GM19351 (cell line): ENCODE measurements at regions not wholly inside any gene's neighbourhood (a gene's known extent, or its start where the extent isn't known, plus 50 kb on each side); places are given as distances from the start of the nearest gene placed in this dataset.
"Not testable (repeated sequence)": the region's sequence is repeated elsewhere in the genome, so short reads cannot be mapped to it uniquely, and the experiment has no call there.

Experiments used
- ATAC-seq: cut with Tn5 transposase; IDR thresholded peaks from one replicate; pipeline ENCODE4 v1.9.1; 2021; ENCODE audit warnings: mild to moderate bottlenecking, moderate library complexity; ENCODE audit not compliant: unreplicated experiment

DNA sequence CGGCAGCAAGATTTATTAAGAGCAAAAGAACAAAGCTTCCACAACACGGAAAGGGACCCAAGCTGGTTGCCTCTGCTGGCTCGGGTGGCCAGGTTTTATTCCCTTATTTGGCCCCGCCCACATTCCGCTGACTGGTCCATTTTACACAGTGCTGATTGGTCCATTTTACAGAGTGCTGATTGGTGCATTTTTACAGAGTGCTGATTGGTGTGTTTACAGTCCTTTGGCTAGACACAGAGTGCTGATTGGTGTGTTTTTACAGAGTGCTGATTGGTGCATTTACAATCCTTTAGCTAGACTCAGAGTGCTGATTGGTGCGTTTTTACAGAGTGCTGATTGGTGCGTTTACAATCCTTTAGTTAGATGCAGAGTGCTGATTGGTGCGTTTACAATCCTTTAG lies 358.4 kb upstream of the PDE3A start:
- not testable (repeated sequence) for ATAC-seq

- no peak for ATAC-seq
Measured at GRCh38 chr12:20011200-20011599, 357.1 kb upstream of the PDE3A start.

DNA sequence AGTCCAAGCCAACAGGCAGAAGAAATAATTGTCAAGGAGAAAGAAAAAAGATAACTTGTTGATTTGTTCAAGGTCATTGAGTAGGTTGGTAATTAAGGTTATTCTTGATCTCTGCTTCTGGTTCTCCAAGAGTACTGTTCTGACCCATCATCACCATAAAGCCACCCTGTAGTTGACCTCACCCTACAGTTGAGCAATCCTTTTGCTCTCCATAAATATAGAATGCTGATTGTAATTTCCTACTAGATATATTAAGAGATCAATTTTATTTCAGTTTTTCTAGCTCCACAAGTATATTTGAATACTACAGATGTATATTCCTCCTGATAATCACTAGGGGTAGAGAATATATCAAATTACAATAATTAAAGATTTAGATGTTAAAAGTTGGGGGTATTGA lies 350.5 kb upstream of the PDE3A start:
- ATAC-seq = no peak

DNA sequence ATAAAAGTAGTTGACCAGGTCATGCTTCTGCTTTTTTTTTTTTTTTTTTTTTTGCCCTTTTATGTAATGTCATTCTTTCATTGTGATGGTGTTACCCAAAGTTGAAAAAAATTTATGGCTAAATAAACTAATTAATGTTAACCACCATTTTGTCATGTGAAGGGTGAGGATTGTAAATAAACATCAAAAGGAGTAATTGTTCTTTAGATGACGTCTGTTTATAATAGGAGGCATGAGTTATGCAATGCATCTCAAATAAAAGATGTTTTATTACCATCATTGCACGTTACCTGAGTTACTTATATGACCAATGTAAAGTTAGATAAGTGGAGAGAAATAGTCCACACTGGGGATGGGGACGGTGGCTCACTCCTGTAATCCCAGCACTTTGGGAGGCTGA lies 349.9 kb upstream of the PDE3A start:
- no peak for ATAC-seq

GRCh38 chr12:20024194-20024593 lies 344.1 kb upstream of the PDE3A start:
- ATAC-seq = no peak

- ATAC-seq = no peak
Measured at GRCh38 chr12:20028033-20028432, 340.3 kb upstream of the PDE3A start.

GRCh38 chr12:20030826-20031225 lies 337.5 kb upstream of the PDE3A start:
- ATAC-seq = no peak

GRCh38 chr12:20039562-20039961 lies 328.8 kb upstream of the PDE3A start:
- ATAC-seq = no peak

GRCh38 chr12:20040184-20040583 lies 328.2 kb upstream of the PDE3A start:
- ATAC-seq = no peak

DNA sequence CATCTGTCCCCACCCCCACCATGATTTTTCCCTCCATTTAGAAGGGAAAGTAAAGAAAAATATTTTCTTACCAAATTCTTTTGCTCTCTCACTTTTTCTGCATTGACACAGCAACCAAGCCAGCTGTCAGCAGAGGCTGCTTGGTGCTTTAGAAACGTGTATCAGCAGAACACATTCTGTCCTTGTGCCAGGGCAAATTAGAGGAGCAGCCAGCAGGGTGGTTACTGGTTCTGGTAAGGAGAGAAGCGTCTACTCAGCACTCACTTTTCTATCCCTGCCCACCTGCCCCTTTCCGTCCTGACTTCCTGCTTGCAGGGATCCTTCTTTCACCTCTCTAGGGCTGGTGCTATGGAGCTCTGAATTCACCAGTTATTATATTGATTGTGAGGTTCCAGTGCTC lies 327.5 kb upstream of the PDE3A start:
- no peak for ATAC-seq

DNA sequence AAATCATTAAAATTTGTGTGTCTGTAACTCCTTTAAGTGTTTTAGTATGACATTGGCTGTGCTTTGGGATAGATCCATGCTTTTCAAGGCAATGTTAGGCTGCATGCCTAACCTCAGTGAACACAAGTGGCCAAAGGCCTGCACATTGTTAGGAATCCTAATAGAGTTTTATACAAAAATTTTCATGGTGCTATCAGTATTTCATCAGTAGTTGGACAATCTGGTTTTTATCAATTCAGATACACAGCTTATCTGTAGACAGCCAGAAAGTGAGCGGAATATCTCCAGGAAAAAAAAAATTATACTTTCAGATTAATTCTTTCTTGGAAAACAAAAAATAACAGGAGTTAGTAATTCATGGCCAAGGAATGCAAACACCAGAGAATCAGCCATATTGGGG lies 324.0 kb upstream of the PDE3A start:
- no peak for ATAC-seq

GRCh38 chr12:20044846-20045245 lies 323.5 kb upstream of the PDE3A start:
- ATAC-seq = no peak

- ATAC-seq = no peak
Measured at GRCh38 chr12:20047901-20048300, 320.4 kb upstream of the PDE3A start.

DNA sequence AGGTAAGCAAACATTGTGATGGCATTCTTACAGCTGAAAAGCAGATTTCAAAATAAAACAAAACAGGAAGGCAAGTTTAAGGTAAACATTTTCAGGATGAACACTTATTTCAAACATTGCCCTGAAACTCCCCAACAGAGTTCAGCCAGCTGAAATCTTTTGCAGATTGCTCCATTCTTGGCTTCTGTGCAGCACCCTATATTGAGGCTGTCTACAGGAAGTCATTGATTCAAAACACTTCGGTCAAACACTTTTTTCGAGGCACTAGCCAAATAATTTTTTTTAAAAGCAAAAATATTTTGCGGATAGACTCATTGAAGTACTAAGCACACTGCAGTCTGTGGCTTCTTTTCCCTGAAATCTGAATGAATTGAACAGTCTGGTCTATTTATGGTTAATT lies 318.1 kb upstream of the PDE3A start:
- ATAC-seq = no peak

DNA sequence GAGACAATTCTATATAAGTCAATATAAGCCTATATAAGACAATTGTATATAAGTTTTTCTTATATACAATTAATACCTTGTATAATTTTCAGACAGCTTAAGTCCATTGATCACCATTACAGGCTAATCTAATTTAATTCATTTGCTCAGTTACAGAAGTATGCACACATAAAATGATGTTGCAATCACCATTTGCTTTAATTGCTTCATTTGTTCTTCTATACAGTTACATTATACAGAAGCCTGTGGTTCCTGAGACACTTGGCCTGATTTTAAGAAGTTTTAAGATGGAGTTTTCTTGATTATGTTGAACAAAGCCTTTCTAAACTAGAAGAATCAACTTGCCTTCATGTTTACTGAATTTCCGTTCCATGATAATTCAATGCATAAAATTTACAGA lies 314.6 kb upstream of the PDE3A start:
- ATAC-seq = no peak

DNA sequence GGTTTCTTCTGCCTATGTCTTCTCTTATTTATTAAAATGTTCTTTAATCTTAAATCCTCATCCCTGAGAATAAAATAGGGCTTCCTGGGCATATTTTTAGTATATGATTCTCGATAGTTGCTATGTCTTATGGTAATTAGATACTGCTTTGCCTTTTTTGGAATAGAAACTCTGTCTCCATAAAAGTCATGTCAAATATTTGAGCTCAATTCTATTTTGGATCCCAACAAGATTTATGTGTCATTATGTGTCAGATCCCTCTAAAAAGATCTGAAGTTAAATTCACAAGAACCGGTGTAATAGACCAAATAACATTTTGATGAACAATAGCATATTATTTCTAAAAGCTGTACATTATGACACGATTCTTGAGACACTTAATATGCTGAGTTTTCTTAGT lies 312.5 kb upstream of the PDE3A start:
- no peak for ATAC-seq

DNA sequence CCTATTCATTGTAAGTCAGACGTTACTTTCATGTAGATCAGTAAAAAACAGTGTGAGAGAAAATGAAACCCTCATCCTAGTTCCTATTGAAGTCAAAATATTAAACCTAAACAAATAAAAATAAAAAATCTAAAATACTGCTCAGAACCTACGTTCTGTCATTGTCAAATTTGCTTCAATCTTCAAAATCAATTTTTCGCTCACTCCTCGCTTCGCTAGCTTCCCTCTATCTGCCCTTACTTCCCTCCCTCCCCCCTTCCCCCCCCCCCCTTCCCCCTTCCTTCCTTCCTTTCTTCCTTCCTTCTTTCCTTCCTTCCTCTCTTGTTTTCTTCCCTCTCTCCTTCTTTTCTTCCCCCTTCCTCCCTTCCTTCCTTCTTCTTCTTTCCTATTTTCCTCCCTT lies 310.9 kb upstream of the PDE3A start:
- no peak for ATAC-seq

DNA sequence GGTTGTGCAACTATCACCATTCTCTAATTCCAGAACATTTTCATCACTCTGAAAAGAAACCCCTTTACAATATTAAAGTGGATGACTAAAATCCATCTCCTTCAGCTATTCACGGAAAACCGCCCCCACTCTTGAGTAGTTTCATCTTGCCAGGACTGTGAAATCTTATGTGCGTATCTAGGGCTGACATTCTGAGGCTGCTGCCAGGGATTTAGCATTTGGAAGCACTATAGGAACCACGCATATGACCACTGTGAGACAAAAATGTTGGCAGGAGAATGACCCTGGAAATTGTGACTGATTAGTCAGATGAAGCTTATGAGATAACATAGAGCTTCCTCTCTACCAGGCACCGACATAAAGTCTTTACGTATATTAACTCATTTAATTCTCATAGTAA lies 305.2 kb upstream of the PDE3A start:
- ATAC-seq = no peak

DNA sequence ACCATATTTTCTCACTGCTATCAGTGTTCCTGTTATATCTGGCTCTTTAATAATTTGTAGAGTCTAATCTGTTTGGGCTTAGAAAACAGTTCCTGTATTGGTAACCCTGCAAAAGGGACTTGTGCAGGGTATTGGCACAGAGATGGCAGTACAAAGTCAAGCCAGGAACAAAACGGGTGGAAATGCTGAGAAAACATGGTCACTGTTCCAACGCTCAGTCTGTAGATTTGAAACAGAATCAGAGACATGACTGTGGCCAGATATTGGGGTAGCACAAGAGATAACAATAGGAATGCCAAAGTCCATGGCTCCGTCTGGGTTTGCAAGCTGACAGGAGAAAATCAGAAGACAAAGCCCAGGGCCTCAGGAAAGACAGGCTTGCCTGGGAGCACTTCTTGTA lies 290.7 kb upstream of the PDE3A start:
- no peak for ATAC-seq

GRCh38 chr12:20089077-20089476 lies 279.3 kb upstream of the PDE3A start:
- no peak for ATAC-seq

DNA sequence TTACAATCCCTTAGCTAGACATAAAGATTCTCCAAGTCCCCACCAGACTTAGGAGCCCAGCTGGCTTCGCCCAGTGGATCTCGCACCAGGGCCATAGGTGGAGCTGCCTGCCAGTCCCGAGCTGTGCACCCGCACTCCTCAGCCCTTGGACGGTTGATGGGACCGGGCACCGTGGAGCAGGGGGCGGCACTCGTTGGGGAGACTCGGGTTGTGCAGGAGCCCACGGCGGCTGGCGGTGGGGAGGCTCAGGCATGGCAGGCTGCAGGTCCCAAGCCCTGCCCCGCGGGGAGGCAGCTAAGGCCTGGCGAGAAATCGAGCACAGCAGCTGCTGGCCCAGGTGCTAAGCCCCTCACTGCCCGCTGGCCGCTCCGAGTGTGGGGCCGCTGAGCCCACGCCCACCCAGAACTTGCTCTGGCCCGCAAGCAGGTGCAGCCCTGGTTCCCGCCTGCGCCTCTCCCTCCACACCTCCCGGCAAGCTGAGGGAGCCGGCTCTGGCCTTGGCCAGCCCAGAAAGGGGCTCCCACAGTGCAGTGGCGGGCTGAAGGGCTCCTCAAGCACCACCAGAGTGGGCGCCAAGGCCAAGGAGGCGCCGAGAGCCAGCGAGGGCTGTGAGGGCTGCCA lies 275.0 kb upstream of the PDE3A start:
- ATAC-seq = not testable (repeated sequence)

DNA sequence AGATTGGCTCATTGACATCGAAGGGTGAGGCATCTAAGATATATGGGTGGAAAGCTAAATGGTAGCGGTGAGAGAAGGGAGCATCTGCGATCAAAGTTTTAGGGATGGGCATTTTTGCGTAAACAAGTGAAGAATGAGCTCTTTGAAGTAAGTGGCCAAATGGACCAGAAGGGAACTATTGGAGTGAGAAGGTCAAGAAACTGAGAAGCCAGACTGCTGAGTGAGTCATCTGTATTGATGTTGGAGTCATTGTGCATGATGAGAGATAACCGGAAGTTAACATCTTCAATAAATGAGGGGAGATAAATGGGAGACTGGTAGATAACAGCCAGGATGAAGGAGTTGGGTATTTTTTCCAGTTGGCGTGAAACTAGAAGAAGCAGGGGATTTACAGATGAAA lies 271.9 kb upstream of the PDE3A start:
- ATAC-seq = no peak

GRCh38 chr12:20097626-20098025 lies 270.7 kb upstream of the PDE3A start:
- no peak for ATAC-seq
